HG02763 (cell line): ENCODE measurements at regions not wholly inside any gene's neighbourhood (a gene's known extent, or its start where the extent isn't known, plus 50 kb on each side); places are given as distances from the start of the nearest gene placed in this dataset.

Source experiments
- ATAC-seq: cut with Tn5 transposase; IDR thresholded peaks from one replicate; pipeline ENCODE4 v1.9.1; 2021; ENCODE audit warnings: mild to moderate bottlenecking, moderate library complexity; ENCODE audit not compliant: unreplicated experiment

- ATAC-seq, result no peak
Measured at GRCh38 chr10:71042699-71043098, 154.3 kb upstream of the PCBD1 start.

GRCh38 chr10:71043858-71044257 is 155.5 kb upstream of the PCBD1 start:
- no peak for ATAC-seq

DNA sequence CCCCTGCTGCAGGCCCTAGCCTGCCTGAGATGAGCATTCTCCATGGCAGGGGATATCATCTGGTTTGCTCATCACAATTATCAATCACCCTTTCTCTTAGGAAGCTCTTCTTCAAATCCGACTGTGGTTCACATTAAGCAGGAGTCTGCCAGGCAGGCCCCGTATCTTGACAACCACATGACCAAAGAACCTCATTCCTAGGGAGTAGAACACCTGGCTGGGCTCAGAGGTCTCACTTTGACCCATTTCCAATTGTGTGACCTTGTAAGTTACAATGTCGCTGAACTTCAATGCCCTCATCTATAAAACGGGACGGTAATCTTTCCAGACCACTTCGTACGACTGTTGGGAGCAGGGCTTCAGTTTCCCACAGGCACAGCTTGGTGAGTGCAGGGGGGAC is 156.4 kb upstream of the PCBD1 start:
- no peak for ATAC-seq

DNA sequence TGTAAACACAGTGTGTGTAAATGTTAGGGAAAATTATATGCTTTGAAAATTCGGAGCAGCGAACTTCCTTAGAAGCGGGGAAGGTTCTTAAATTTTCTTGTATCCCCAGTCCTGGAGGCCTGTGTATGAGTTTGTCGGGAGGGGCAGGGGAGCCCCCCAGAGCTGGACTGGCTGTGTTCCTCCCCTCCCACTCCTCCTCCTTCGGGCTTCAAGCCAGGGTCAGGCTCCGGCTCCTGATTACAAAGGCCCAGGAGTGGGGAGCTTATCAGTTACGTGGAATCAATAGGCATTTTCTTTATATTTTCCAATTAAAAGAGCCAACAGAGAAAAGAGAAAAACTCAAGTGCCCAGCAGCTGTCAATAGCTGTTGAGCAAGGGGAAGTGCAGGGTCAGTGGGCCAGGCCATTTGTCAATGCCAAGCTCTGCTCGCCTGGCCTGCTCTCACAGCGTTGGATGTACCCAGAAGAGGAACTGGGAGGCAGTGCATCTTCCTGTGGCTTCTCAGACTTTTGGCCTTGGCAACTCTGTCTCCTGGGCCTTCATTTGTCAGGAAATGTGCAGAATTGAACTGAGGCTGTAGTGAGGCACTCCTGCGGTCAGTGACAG is 156.9 kb upstream of the PCBD1 start:
- ATAC-seq, result no peak

GRCh38 chr10:71045936-71046335 is 157.6 kb upstream of the PCBD1 start:
- no peak for ATAC-seq

- no peak for ATAC-seq
Measured at GRCh38 chr10:71046747-71047146, 158.4 kb upstream of the PCBD1 start.

GRCh38 chr10:71048971-71049615 is 160.7 kb upstream of the PCBD1 start:
- ATAC-seq, result no peak

DNA sequence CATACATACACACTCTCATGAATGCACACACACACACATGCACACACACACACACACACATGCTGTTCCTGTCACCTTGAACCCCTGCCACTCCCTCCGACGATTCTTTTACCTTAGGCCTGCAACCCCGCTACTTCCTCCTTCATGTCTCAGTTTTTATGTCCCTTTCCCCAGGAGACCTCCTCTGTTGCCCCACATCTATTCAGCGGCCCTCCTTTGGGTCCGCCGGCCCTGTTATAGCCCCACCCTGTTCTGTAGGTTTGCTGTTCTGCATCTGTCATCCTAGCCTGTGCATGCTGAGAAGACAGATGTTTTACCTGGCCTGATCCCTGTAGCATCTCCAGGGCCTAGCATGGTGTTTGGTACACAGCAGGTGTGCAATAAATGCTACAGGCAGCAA is 161.6 kb upstream of the PCBD1 start:
- ATAC-seq, result no peak

- no peak for ATAC-seq
Measured at GRCh38 chr10:71052076-71052660, 160.2 kb upstream of the UNC5B start.

DNA sequence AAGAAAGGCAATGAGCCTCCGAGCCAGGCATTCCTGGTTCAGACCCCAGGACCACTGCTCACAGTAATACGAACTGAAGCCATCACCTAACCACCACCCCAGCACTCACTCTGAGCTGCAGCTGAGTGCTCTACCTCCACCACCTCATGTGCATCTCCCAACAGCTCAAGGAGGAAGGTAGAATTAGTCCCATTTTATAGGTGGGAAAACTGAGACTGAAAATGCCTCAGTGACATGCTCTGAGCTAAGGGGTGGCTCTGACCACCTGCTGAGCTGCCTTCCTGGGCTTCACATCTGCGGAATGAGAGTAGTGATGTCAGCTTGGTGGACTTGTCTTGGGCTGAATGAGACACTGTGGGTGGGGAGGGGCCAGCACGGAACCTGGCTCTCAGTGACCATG is 159.7 kb upstream of the UNC5B start:
- ATAC-seq, result no peak

DNA sequence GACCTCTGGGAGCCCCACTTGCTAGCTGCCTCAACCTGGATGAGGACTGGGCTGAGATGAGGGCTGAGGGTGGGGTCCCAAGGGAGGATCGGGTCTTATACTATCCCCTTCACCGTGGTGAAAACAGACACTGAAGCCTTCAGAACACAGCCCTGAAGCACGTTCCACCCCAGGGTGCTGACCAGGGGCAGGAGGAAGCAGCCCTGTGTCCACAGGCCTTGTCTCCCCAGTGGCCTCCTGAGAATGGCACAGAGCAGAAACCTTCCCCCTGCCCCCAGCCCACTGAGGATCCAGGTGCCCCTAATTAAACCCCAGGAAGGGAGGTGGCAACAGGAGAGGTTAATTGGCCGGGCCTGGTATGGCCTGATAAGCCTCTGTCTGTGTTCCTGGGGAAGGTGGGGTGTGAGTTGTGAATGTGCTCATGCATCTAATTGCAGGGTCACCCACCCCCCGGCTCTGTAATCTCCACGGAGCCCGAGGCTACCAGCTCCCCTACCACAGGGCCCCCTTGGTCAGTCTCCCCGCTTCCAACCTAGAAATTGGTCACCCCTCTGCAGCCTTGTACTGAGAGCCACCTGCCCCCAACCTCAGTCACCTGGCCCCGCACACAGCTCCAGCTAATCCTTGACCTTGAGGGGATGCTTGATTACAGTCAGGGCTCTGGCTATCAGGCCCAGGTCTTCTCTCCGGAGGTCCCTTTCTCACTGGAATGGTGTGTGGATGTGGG is 159.0 kb upstream of the UNC5B start:
- no peak for ATAC-seq

- no peak for ATAC-seq
Measured at GRCh38 chr10:71058308-71058707, 154.1 kb upstream of the UNC5B start.

DNA sequence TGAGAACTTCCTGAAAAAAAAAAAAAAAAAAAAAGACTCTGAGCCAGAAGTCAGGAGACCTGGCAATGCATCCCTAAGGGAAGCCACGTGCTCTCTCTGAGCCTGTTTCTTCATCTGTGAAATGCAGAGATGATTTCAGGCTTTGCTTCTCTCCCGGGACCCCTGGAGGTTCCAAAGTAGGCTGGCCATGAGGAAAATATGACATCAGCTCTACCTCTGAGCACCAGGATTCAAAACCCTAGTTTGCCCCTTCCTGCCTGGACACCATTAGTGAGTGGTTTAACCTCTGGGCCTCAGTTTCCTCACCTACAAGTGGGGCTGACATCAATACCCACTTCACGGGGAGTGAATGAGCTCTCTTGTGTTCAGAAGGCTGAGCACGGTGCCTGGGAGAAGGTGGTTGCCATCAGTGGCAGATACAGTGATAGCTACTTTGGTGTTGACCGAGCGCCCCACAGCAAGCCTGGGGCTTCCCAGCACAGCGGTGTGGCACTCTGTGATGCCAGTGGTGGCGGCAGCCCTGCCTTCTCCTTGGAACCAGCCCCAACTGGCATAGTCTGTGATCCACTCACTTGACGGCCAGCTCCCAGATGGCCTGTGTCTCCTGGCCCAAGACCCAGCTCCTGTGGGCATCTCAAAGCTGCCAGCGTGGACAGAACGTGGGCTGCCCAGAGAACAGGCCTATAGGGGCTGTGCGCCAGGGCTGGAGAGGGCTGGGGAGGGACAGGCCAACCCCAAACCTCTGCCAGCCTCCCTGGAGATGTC is 153.1 kb upstream of the UNC5B start:
- no peak for ATAC-seq

DNA sequence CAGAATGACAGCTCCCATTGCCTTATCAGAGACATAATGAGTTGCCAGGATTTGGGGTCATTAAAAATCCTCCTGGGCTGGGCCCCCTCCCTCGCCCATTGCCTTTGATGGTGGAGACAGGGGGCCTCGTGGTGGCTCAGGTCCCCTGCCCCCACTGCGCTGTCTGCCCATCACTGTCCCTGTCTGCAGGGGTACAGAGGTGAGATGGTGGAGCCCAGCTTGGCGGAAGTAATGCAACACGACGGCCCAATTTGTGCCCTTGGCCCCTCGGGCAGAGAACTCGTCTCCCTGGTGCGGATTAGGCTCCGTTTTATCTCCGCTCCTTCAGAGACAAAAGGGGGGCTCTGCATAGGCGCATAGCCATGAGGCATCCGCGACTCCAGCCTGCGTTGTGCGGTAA is 152.4 kb upstream of the UNC5B start:
- no peak for ATAC-seq

DNA sequence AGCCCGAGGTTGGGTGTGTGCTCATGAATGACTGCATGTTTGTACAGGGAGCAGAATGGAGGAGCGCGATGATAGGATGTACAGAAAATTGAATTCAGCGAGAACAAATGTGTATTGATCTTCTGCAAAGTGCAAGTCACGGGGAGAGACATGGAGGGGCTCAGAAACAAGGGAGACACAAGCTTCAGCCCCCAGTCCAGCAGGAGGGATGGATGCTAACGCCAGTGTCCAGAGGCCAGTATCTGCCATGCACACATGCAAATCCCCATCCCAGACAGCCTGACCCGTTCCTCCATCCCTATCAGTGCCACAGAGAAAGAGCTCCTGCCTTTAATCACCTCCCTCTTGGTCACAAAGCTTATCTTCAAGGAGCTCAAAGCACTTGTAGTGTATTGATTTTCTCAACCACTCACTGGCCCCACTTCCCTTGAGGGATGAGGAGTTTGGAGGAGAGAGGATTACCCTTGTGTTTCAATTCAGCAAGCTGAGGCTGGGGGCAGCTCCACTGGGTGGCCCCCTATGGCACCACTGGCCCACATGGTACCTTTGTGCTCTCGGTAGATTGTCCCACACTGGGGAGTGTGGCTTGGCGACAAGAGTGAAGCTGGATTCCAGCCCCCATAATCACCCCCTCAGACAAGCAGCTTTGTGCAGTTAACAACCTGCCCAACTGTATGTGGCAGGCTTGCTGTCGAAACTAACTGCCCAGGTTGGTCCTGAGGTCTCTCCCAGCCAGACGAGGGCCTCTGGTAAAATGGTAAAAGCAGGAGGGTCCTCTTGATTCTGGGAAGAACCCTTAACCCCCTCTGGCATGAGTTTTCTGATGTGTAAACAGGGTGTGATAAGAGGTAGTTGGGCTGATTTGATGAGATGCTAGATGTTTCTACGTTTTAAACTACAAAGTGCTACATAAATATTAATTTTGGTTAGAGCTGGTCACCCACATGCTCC is 151.6 kb upstream of the UNC5B start:
- no peak for ATAC-seq

DNA sequence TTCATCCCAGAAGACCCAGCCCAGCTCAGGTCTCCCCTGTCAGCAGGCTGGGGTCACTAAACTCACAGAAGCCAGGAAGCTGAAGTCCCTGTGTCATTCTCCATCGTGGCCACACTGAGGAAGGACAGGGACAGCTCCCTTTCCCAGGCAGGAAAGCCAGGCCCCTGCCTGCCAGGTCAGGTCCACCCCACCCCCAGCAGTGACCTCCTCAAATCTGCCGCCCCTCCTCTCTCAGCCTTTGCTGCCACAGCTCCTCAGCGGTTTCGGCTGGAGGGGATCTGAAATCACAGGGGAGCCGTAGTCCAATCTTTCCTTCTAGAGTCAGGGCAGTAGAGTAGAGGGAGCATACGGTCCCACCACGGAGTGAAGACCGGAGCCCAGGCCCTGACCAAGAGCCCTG is 150.9 kb upstream of the UNC5B start:
- ATAC-seq, result no peak

DNA sequence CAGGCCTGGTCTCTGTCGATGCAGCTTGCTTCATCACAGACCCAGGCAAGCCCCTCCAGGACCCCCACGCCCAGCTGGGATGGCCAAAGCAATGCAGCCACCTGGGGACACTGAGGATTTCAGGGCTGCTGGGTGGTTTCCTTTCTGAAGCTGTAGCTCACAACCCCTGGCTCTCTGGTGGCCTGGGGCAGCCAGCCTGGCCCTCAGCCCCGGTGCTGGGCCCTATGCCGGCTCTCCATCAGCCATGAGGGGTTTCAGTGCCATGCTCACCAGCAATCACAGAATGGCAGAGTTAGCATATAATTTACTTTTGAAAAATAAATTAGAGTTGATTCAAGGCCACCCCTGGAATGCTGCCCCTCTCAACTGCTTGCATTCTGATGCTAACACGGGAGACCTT is 150.2 kb upstream of the UNC5B start:
- ATAC-seq, result no peak

- ATAC-seq, result no peak
Measured at GRCh38 chr10:71063401-71063800, 149.0 kb upstream of the UNC5B start.

- no peak for ATAC-seq
Measured at GRCh38 chr10:71064413-71065118, 147.8 kb upstream of the UNC5B start.

GRCh38 chr10:71065659-71066058 is 146.7 kb upstream of the UNC5B start:
- ATAC-seq, result no peak
